Right atrium auricular region (tissue), 2 donors: ENCODE measurements at regions not wholly inside any gene's neighbourhood (a gene's known extent, or its start where the extent isn't known, plus 50 kb on each side); places are given as distances from the start of the nearest gene placed in this dataset.

Experiments used
- DNase-seq: peaks from one replicate; pipeline ENCODE4 v3.0.0-alpha.2; 2019; ENCODE audit warnings: low spot score
- H3K27ac ChIP-seq, 2 donors: fragments of 200-600 bp; sonication (generic); 1 replicate in 1 of 2; 2 replicates in 1 of 2; pipeline ENCODE4 v1.5.1; 2016 to 2019
- H3K27me3 ChIP-seq, 2 donors: fragments of 200-600 bp; sonication (generic); one replicate each; pipeline versions ENCODE4 v1.5.1 to v1.6.0; 2017 to 2019
- H3K36me3 ChIP-seq: fragments of 200-600 bp; sonication (generic); one replicate; pipeline ENCODE4 v1.5.1; 2016
- H3K4me1 ChIP-seq, 2 donors: fragments of 200-600 bp; sonication (generic); one replicate each; pipeline versions ENCODE4 v1.5.1 to v1.6.0; 2017 to 2019
- H3K4me3 ChIP-seq, 2 donors: fragments of 200-600 bp; sonication (generic); 1 replicate in 1 of 2; 2 replicates in 1 of 2; pipeline ENCODE4 v1.5.1; 2017 to 2019; ENCODE audit warnings: mild to moderate bottlenecking in 1 of 2, moderate library complexity in 1 of 2
- H3K9me3 ChIP-seq, 2 donors: fragments of 200-600 bp; sonication (generic); one replicate each; pipeline ENCODE4 v1.5.1; 2019
- CTCF ChIP-seq, 2 donors: fragments of 200-600 bp; sonication (generic); IDR thresholded peaks; one replicate each; pipeline ENCODE4 v1.5.1; 2019; ENCODE audit warnings: antibody characterized with exemption in 2 of 2

GRCh38 chr5:52502460-52502999 lies 285.2 kb upstream of the ITGA1 start:
- DNase-seq = no peak
- Histone ChIP-seq H3K27ac (no peak overlapping the region), H3K27me3 (no peaks in the 10 kb centered on the region), H3K36me3 (no peaks in the 10 kb centered on the region), H3K9me3 (no peaks in the 10 kb centered on the region), H3K4me3 (no peak overlapping the region), H3K4me1 (no peaks in the 10 kb centered on the region)
- no peak for TF ChIP-seq CTCF (IDR thresholded peaks at IDR 0.05)

GRCh38 chr5:52504584-52505240 lies 283.0 kb upstream of the ITGA1 start:
- Histone ChIP-seq H3K4me1 (no peaks in the 10 kb centered on the region), H3K9me3 (no peaks in the 10 kb centered on the region), H3K36me3 (no peaks in the 10 kb centered on the region), H3K27me3 (no peaks in the 10 kb centered on the region), H3K27ac (no peak overlapping the region), H3K4me3 (no peak overlapping the region)
- no peak for DNase-seq
- TF ChIP-seq CTCF (IDR thresholded peaks at IDR 0.05) = no peak

- TF ChIP-seq CTCF (IDR thresholded peaks at IDR 0.05) = no peak
- no peak for DNase-seq
- H3K36me3 ChIP-seq = no peaks in the 10 kb centered on the region
- H3K4me3 ChIP-seq = no peak overlapping the region
- H3K27ac ChIP-seq = no peak overlapping the region
- H3K4me1 ChIP-seq = no peaks in the 10 kb centered on the region
- H3K9me3 ChIP-seq = no peaks in the 10 kb centered on the region
- H3K27me3 ChIP-seq = no peaks in the 10 kb centered on the region
Measured at GRCh38 chr5:52517667-52518066, 270.0 kb upstream of the ITGA1 start.

- Histone ChIP-seq H3K4me1 (no peaks in the 10 kb centered on the region), H3K36me3 (no peaks in the 10 kb centered on the region), H3K4me3 (no peak overlapping the region), H3K9me3 (peaks cover 0 to 4% of the 10 kb centered on the region in 2 donors), H3K27me3 (no peaks in the 10 kb centered on the region), H3K27ac (no peak overlapping the region)
- TF ChIP-seq CTCF (IDR thresholded peaks at IDR 0.05) = no peak
- DNase-seq = no peak
Measured at GRCh38 chr5:52520171-52520570, 267.5 kb upstream of the ITGA1 start.

- no peak for DNase-seq
- Histone ChIP-seq H3K9me3 (peaks cover 0 to 4% of the 10 kb centered on the region in 2 donors), H3K27ac (no peak overlapping the region), H3K4me1 (no peaks in the 10 kb centered on the region), H3K36me3 (no peaks in the 10 kb centered on the region), H3K4me3 (no peak overlapping the region), H3K27me3 (no peaks in the 10 kb centered on the region)
- TF ChIP-seq CTCF (IDR thresholded peaks at IDR 0.05) = no peak
Measured at GRCh38 chr5:52521236-52521635, 266.5 kb upstream of the ITGA1 start.

- no peak for DNase-seq
- Histone ChIP-seq H3K36me3 (no peaks in the 10 kb centered on the region), H3K4me1 (no peaks in the 10 kb centered on the region), H3K27me3 (no peaks in the 10 kb centered on the region), H3K4me3 (no peak overlapping the region), H3K9me3 (peaks cover 0 to 4% of the 10 kb centered on the region in 2 donors), H3K27ac (no peak overlapping the region)
- no peak for TF ChIP-seq CTCF (IDR thresholded peaks at IDR 0.05)
Measured at GRCh38 chr5:52523701-52524100, 264.0 kb upstream of the ITGA1 start.
